Trophoblast cell (in vitro differentiated cells and primary cell): ENCODE measurements at regions not wholly inside any gene's neighbourhood (a gene's known extent, or its start where the extent isn't known, plus 50 kb on each side); places are given as distances from the start of the nearest gene placed in this dataset.

Source experiments
- DNase-seq, 2 donors: peaks; one replicate each; pipeline ENCODE4 v3.0.0-alpha.2; 2016
- H2AFZ ChIP-seq: 2 replicates; pipeline ENCODE4 v1.6.1; 2013; ENCODE audit warnings: low read length, moderate library complexity, mild to moderate bottlenecking; ENCODE audit not compliant: insufficient read depth, poor library complexity
- H2AK5ac ChIP-seq: 2 replicates; pipeline ENCODE4 v1.6.1; 2013; ENCODE audit warnings: mild to moderate bottlenecking, low read length
- H2BK120ac ChIP-seq: 2 replicates; pipeline ENCODE4 v1.6.1; 2013; ENCODE audit warnings: low read length, mild to moderate bottlenecking, moderate library complexity; ENCODE audit not compliant: insufficient read depth, poor library complexity
- H2BK12ac ChIP-seq: 2 replicates; pipeline ENCODE4 v1.6.1; 2013; ENCODE audit warnings: mild to moderate bottlenecking, low read length, moderate library complexity
- H2BK5ac ChIP-seq: 2 replicates; pipeline ENCODE4 v1.6.1; 2013; ENCODE audit warnings: low read length, low read depth, moderate library complexity, mild to moderate bottlenecking; ENCODE audit not compliant: poor library complexity
- H3K14ac ChIP-seq: 2 replicates; pipeline ENCODE4 v1.6.1; 2013; ENCODE audit warnings: mild to moderate bottlenecking, low read length
- H3K18ac ChIP-seq: 2 replicates; pipeline ENCODE4 v1.6.1; 2013; ENCODE audit warnings: mild to moderate bottlenecking, low read length
- H3K23ac ChIP-seq: 2 replicates; pipeline ENCODE4 v1.6.1; 2013; ENCODE audit warnings: low read length
- H3K27ac ChIP-seq: 2 replicates; pipeline ENCODE4 v1.5.1; 2013; ENCODE audit warnings: low read depth, mild to moderate bottlenecking, inconsistent platforms, low read length, moderate library complexity
- H3K27me3 ChIP-seq: 2 replicates; pipeline ENCODE4 v1.6.1; 2013; ENCODE audit warnings: inconsistent platforms, mild to moderate bottlenecking, low read length, moderate library complexity; ENCODE audit not compliant: insufficient read depth
- H3K36me3 ChIP-seq, 2 experiments: 1 replicate in 1 of 2; 2 replicates in 1 of 2; pipeline ENCODE4 v1.6.1; 2013; ENCODE audit warnings: low read length in 2 of 2, mild to moderate bottlenecking in 2 of 2, moderate library complexity in 1 of 2; ENCODE audit not compliant: insufficient read depth in 2 of 2, control insufficient read depth in 1 of 2
- H3K4ac ChIP-seq: 2 replicates; pipeline ENCODE4 v1.6.1; 2013; ENCODE audit warnings: low read depth, mild to moderate bottlenecking, low read length, moderate library complexity
- H3K4me1 ChIP-seq, 2 experiments: 1 replicate in 1 of 2; 2 replicates in 1 of 2; pipeline ENCODE4 v1.6.1; 2013; ENCODE audit warnings: low read length in 2 of 2, mild to moderate bottlenecking in 2 of 2, moderate library complexity in 1 of 2; ENCODE audit not compliant: insufficient read depth in 2 of 2, control insufficient read depth in 1 of 2
- H3K4me2 ChIP-seq: 2 replicates; pipeline ENCODE4 v1.6.1; 2013; ENCODE audit warnings: inconsistent platforms, mild to moderate bottlenecking, low read length, moderate library complexity
- H3K4me3 ChIP-seq: 2 replicates; pipeline ENCODE4 v1.5.1; 2013; ENCODE audit warnings: mild to moderate bottlenecking, low read depth, low read length, inconsistent platforms
- H3K79me1 ChIP-seq: one replicate; pipeline ENCODE4 v1.6.1; 2013; ENCODE audit warnings: low read length
- H3K79me2 ChIP-seq: 2 replicates; pipeline ENCODE4 v1.6.1; 2013; ENCODE audit warnings: low read length, mild to moderate bottlenecking; ENCODE audit not compliant: control insufficient read depth, insufficient read depth, poor library complexity
- H3K9ac ChIP-seq: 2 replicates; pipeline ENCODE4 v1.6.1; 2013; ENCODE audit warnings: mild to moderate bottlenecking, low read length
- H3K9me3 ChIP-seq: 2 replicates; pipeline ENCODE4 v1.6.1; 2013; ENCODE audit warnings: low read depth, mild to moderate bottlenecking, control low read depth, inconsistent platforms, low read length; ENCODE audit not compliant: insufficient read depth
- H4K12ac ChIP-seq: 2 replicates; pipeline ENCODE4 v1.6.1; 2013; ENCODE audit warnings: low read depth, mild to moderate bottlenecking, low read length, moderate library complexity
- H4K8ac ChIP-seq: 2 replicates; pipeline ENCODE4 v1.6.1; 2013; ENCODE audit warnings: low read depth, mild to moderate bottlenecking, low read length, moderate library complexity
- H4K91ac ChIP-seq: one replicate; pipeline ENCODE4 v1.6.1; 2013; ENCODE audit warnings: low read depth, mild to moderate bottlenecking, low read length, moderate library complexity
- WGBS: extraction: QIAGEN DNeasy Blood & Tissue Kit; methylation state at CpG from one replicate; pipeline ENCODE4 v1.1.7; 2013; ENCODE audit warnings: missing lambda C conversion rate; ENCODE audit not compliant: insufficient read length, insufficient coverage; ENCODE audit errors: extremely low coverage; 5-methylcytosine and 5-hydroxymethylcytosine counted together

- no CpG with 5 or more reads among the region's 4 CpGs for WGBS
- H3K4me1 ChIP-seq: no peaks in the 10 kb centered on the region
- no peak overlapping the region for H3K4me2 ChIP-seq
- no peak overlapping the region for H3K23ac ChIP-seq
- no peak overlapping the region for H2BK120ac ChIP-seq
- no peak overlapping the region for H3K4me3 ChIP-seq
- H3K9me3 ChIP-seq: no peaks in the 10 kb centered on the region
- no peaks in the 10 kb centered on the region for H3K79me1 ChIP-seq
- no peak overlapping the region for H4K12ac ChIP-seq
- no peak overlapping the region for H3K9ac ChIP-seq
- H2BK12ac ChIP-seq: no peak overlapping the region
- H3K79me2 ChIP-seq: no peaks in the 10 kb centered on the region
- H2BK5ac ChIP-seq: no peak overlapping the region
- no peak overlapping the region for H2AK5ac ChIP-seq
- H3K18ac ChIP-seq: no peak overlapping the region
- H3K14ac ChIP-seq: no peak overlapping the region
- H2AFZ ChIP-seq: no peak overlapping the region
- no peak for DNase-seq
- no peak overlapping the region for H3K27ac ChIP-seq
- no peak overlapping the region for H4K8ac ChIP-seq
- no peaks in the 10 kb centered on the region for H3K27me3 ChIP-seq
- no peak overlapping the region for H4K91ac ChIP-seq
- H3K4ac ChIP-seq: no peak overlapping the region
- no peaks in the 10 kb centered on the region for H3K36me3 ChIP-seq
These were observed 401.5 kb downstream of the TDRD3 start for GRCh38 chr13:60798503-60798902.

- Histone ChIP-seq H2BK5ac (no peak overlapping the region), H3K4ac (no peak overlapping the region), H2BK12ac (no peak overlapping the region), H3K23ac (no peak overlapping the region), H3K27ac (no peak overlapping the region), H3K79me1 (no peaks in the 10 kb centered on the region), H2BK120ac (no peak overlapping the region), H2AFZ (no peak overlapping the region), H3K9ac (no peak overlapping the region), H4K8ac (no peak overlapping the region), H3K4me3 (no peak overlapping the region), H3K14ac (no peak overlapping the region), H4K12ac (no peak overlapping the region), H3K4me1 (no peaks in the 10 kb centered on the region), H3K36me3 (no peaks in the 10 kb centered on the region), H4K91ac (no peak overlapping the region), H3K4me2 (no peak overlapping the region), H2AK5ac (no peak overlapping the region), H3K79me2 (no peaks in the 10 kb centered on the region), H3K27me3 (no peaks in the 10 kb centered on the region), H3K18ac (no peak overlapping the region), H3K9me3 (no peaks in the 10 kb centered on the region)
- no CpG with 5 or more reads among the region's 2 CpGs for WGBS
- DNase-seq: no peak
These were observed 400.1 kb downstream of the TDRD3 start for GRCh38 chr13:60797112-60797511.

GRCh38 chr13:60794751-60795150 is 397.7 kb downstream of the TDRD3 start:
- no peaks in the 10 kb centered on the region for H3K79me2 ChIP-seq
- no peak overlapping the region for H3K18ac ChIP-seq
- no peaks in the 10 kb centered on the region for H3K4me1 ChIP-seq
- no peak overlapping the region for H4K91ac ChIP-seq
- H3K4ac ChIP-seq: no peak overlapping the region
- no peak overlapping the region for H2BK12ac ChIP-seq
- no peaks in the 10 kb centered on the region for H3K9me3 ChIP-seq
- H3K27ac ChIP-seq: no peak overlapping the region
- H4K12ac ChIP-seq: no peak overlapping the region
- no peak overlapping the region for H3K9ac ChIP-seq
- no peak overlapping the region for H3K4me3 ChIP-seq
- no peak overlapping the region for H3K23ac ChIP-seq
- H3K4me2 ChIP-seq: no peak overlapping the region
- H2AK5ac ChIP-seq: no peak overlapping the region
- no peaks in the 10 kb centered on the region for H3K36me3 ChIP-seq
- no peak overlapping the region for H3K14ac ChIP-seq
- no peaks in the 10 kb centered on the region for H3K79me1 ChIP-seq
- H2AFZ ChIP-seq: no peak overlapping the region
- WGBS: no CpG with 5 or more reads among the region's 4 CpGs
- H3K27me3 ChIP-seq: no peaks in the 10 kb centered on the region
- no peak overlapping the region for H2BK5ac ChIP-seq
- no peak overlapping the region for H4K8ac ChIP-seq
- DNase-seq: no peak
- H2BK120ac ChIP-seq: no peak overlapping the region

DNA sequence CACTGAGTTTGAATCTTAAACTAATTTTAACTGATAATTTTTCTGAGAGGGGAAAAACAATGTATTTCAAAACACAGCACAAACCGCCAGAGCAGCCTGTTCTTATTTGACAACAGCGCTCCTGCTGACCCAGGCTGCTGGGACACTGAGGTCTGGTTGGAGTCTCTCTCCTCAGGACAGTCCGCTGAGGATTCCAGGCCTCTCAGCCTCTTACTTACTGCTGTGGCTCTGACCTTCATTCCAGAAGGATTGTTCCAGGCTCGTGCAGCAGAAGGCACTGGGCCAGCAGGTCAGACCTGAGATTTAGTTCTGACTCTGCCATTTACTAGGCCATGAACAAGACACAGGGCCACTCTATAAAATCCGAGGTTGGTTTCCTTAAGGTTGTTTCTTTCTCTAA is 393.6 kb downstream of the TDRD3 start:
- H3K18ac ChIP-seq: no peak overlapping the region
- H3K14ac ChIP-seq: no peak overlapping the region
- no peak overlapping the region for H4K12ac ChIP-seq
- no peak for DNase-seq
- H2AFZ ChIP-seq: no peak overlapping the region
- no peak overlapping the region for H3K4me2 ChIP-seq
- no peak overlapping the region for H2AK5ac ChIP-seq
- no peak overlapping the region for H3K23ac ChIP-seq
- no peak overlapping the region for H2BK120ac ChIP-seq
- H3K36me3 ChIP-seq: no peaks in the 10 kb centered on the region
- WGBS: no CpG with 5 or more reads among the region's 5 CpGs
- no peak overlapping the region for H3K9ac ChIP-seq
- no peak overlapping the region for H3K27ac ChIP-seq
- H3K4ac ChIP-seq: no peak overlapping the region
- no peaks in the 10 kb centered on the region for H3K4me1 ChIP-seq
- no peak overlapping the region for H3K4me3 ChIP-seq
- no peaks in the 10 kb centered on the region for H3K9me3 ChIP-seq
- H4K8ac ChIP-seq: no peak overlapping the region
- H2BK12ac ChIP-seq: no peak overlapping the region
- no peaks in the 10 kb centered on the region for H3K79me2 ChIP-seq
- no peak overlapping the region for H2BK5ac ChIP-seq
- no peak overlapping the region for H4K91ac ChIP-seq
- H3K79me1 ChIP-seq: no peaks in the 10 kb centered on the region
- no peaks in the 10 kb centered on the region for H3K27me3 ChIP-seq
